Esophagus muscularis mucosa (tissue), 4 donors: ENCODE measurements at regions not wholly inside any gene's neighbourhood (a gene's known extent, or its start where the extent isn't known, plus 50 kb on each side); places are given as distances from the start of the nearest gene placed in this dataset.

Experiments used
- DNase-seq: peaks from one replicate; pipeline ENCODE4 v3.0.0-alpha.2; 2017; ENCODE audit errors: extremely low spot score
- H3K27ac ChIP-seq, 4 donors: fragments of 200-600 bp; sonication (generic); replicated peaks in 1 of 4; 1 replicate in 3 of 4; 2 replicates in 1 of 4; pipeline ENCODE4 v1.5.1; 2016 to 2019; ENCODE audit warnings: mild to moderate bottlenecking in 1 of 4
- H3K27me3 ChIP-seq, 4 donors: fragments of 200-600 bp; sonication (generic); one replicate each; pipeline versions ENCODE4 v1.5.1 to v1.6.0; 2016 to 2019
- H3K36me3 ChIP-seq, 4 donors: fragments of 200-600 bp; sonication (generic); one replicate each; pipeline ENCODE4 v1.5.1; 2016 to 2019
- H3K4me1 ChIP-seq, 4 donors: fragments of 200-600 bp; sonication (generic); one replicate each; pipeline ENCODE4 v1.5.1; 2016 to 2019
- H3K4me3 ChIP-seq, 4 donors: fragments of 200-600 bp; sonication (generic); 1 replicate in 2 of 4; 2 replicates in 2 of 4; pipeline ENCODE4 v1.5.1; 2016 to 2019; ENCODE audit warnings: mild to moderate bottlenecking in 4 of 4, moderate library complexity in 1 of 4
- H3K9me3 ChIP-seq, 4 donors: fragments of 200-600 bp; sonication (generic); 1 replicate in 3 of 4; 2 replicates in 1 of 4; pipeline ENCODE4 v1.5.1; 2016 to 2019
- CTCF ChIP-seq, 3 experiments: fragments of 200-600 bp in 2 of 3; fragments of 450-650 bp in 1 of 3; sonication (generic) in 2 of 3; IDR thresholded peaks; one replicate each; pipeline ENCODE4 v1.5.1; 2017 to 2019; ENCODE audit warnings: antibody characterized with exemption in 3 of 3, mild to moderate bottlenecking in 2 of 3, moderate library complexity in 1 of 3
- EP300 ChIP-seq: sonication (generic); formaldehyde crosslinking; IDR thresholded peaks from one replicate; pipeline ENCODE4 v1.6.1; 2017; ENCODE audit warnings: antibody characterized with exemption
- POLR2A ChIP-seq: fragments of 450-650 bp; IDR thresholded peaks from one replicate; pipeline ENCODE4 v1.6.1; 2017; ENCODE audit warnings: antibody characterized with exemption, moderate library complexity, mild to moderate bottlenecking, low read depth
- POLR2AphosphoS5 ChIP-seq, 2 donors: sonication (generic); formaldehyde crosslinking; IDR thresholded peaks; one replicate each; pipeline ENCODE4 v1.6.1; 2017; ENCODE audit warnings: antibody characterized with exemption in 2 of 2
- WGBS: methylation state at CpG from one replicate; pipeline ENCODE4 v1.1.5; 2018; 5-methylcytosine and 5-hydroxymethylcytosine counted together
- intact Hi-C: fragments of 100-400 bp; cut with DNase I; formaldehyde crosslinking; loops from one replicate; pipeline ENCODE4 v1.15.1; 2023

GRCh38 chr15:95479308-95479707 is 851.2 kb upstream of the NR2F2 start:
- no peaks in the 10 kb centered on the region for H3K27me3 ChIP-seq
- H3K4me1 ChIP-seq: peaks cover 0 to 14% (median 7%) of the 10 kb centered on the region in 4 donors
- no peak for DNase-seq
- no peak overlapping the region for H3K4me3 ChIP-seq
- H3K27ac ChIP-seq: no peak overlapping the region
- H3K36me3 ChIP-seq: no peaks in the 10 kb centered on the region
- 68% methylated on average over 3 of the region's 3 CpGs for WGBS
- peaks cover 0 to 7% (median under 1%) of the 10 kb centered on the region in 4 donors for H3K9me3 ChIP-seq
- TF ChIP-seq EP300 (no peak), POLR2AphosphoS5 (IDR thresholded peaks at IDR 0.05) (no peak), CTCF (IDR thresholded peaks at IDR 0.05) (no peak), POLR2A (no peak)
- intact Hi-C loops: no loop called here

- no peaks in the 10 kb centered on the region for H3K4me1 ChIP-seq
- intact Hi-C loops: no loop called here
- TF ChIP-seq POLR2A (no peak), EP300 (no peak), POLR2AphosphoS5 (IDR thresholded peaks at IDR 0.05) (no peak), CTCF (IDR thresholded peaks at IDR 0.05) (no peak)
- H3K27ac ChIP-seq: no peak overlapping the region
- no peak for DNase-seq
- peaks cover 0 to 19% (median 9%) of the 10 kb centered on the region in 4 donors for H3K9me3 ChIP-seq
- no peak overlapping the region for H3K4me3 ChIP-seq
- H3K36me3 ChIP-seq: no peaks in the 10 kb centered on the region
- no peaks in the 10 kb centered on the region for H3K27me3 ChIP-seq
Measured at GRCh38 chr15:95485367-95485766, 845.1 kb upstream of the NR2F2 start.

- Histone ChIP-seq H3K4me3 (no peak overlapping the region), H3K27ac (no peak overlapping the region), H3K4me1 (no peaks in the 10 kb centered on the region), H3K9me3 (peaks cover 0 to 19% (median 9%) of the 10 kb centered on the region in 4 donors), H3K27me3 (no peaks in the 10 kb centered on the region), H3K36me3 (no peaks in the 10 kb centered on the region)
- TF ChIP-seq EP300: no peak
- intact Hi-C loops: no loop called here
- WGBS: 80% methylated on average over 5 of the region's 5 CpGs
- no peak for DNase-seq
Measured at GRCh38 chr15:95486224-95486623, 844.3 kb upstream of the NR2F2 start.

GRCh38 chr15:95489103-95489502 is 841.4 kb upstream of the NR2F2 start:
- no peak for TF ChIP-seq EP300
- TF ChIP-seq POLR2A: no peak
- no peak for TF ChIP-seq POLR2AphosphoS5 (IDR thresholded peaks at IDR 0.05)
- no peak for TF ChIP-seq CTCF (IDR thresholded peaks at IDR 0.05)
- Histone ChIP-seq H3K4me1 (no peaks in the 10 kb centered on the region), H3K27ac (no peak overlapping the region), H3K9me3 (peaks cover 0 to 14% (median 9%) of the 10 kb centered on the region in 4 donors), H3K27me3 (no peaks in the 10 kb centered on the region), H3K36me3 (no peaks in the 10 kb centered on the region), H3K4me3 (no peak overlapping the region)
- intact Hi-C loops: no loop called here
- DNase-seq: no peak
- 94% methylated on average over 5 of the region's 5 CpGs for WGBS

GRCh38 chr15:95492388-95493070 is 838.0 kb upstream of the NR2F2 start:
- Histone ChIP-seq H3K4me3 (no peak overlapping the region), H3K9me3 (no peaks in the 10 kb centered on the region), H3K27ac (no peak overlapping the region), H3K27me3 (no peaks in the 10 kb centered on the region), H3K4me1 (no peaks in the 10 kb centered on the region), H3K36me3 (no peaks in the 10 kb centered on the region)
- 86% methylated on average over 5 of the region's 5 CpGs for WGBS
- TF ChIP-seq EP300: no peak
- intact Hi-C loops: no loop called here
- no peak for DNase-seq
